GM19372 (cell line): ENCODE measurements at regions not wholly inside any gene's neighbourhood (a gene's known extent, or its start where the extent isn't known, plus 50 kb on each side); places are given as distances from the start of the nearest gene placed in this dataset.

Source experiments
- ATAC-seq: cut with Tn5 transposase; IDR thresholded peaks from one replicate; pipeline ENCODE4 v1.9.1; 2021; ENCODE audit warnings: mild to moderate bottlenecking, low read depth, moderate library complexity; ENCODE audit not compliant: unreplicated experiment

- ATAC-seq, result no peak
These were observed 408.6 kb upstream of the FANCL start for GRCh38 chr2:58649756-58650155.

DNA sequence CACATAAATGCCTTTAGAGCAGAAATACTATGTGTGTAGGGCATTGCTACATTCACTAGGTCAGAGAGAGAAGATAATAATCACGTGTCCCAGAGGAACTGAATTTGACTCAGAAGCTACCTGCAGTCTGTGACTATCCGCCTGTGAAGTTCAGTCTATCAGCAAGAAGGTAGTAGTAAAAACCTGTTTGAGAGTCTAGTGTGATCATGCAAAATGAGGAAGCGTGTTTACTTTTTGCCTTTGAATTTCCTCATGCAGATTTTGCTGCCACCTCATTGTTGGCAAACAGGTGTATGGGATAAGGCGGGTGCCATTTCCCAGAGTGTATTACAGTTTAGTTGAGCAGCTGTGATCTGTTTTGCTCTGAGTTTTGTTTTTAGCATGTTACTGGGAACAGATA lies 403.9 kb upstream of the FANCL start:
- no peak for ATAC-seq

DNA sequence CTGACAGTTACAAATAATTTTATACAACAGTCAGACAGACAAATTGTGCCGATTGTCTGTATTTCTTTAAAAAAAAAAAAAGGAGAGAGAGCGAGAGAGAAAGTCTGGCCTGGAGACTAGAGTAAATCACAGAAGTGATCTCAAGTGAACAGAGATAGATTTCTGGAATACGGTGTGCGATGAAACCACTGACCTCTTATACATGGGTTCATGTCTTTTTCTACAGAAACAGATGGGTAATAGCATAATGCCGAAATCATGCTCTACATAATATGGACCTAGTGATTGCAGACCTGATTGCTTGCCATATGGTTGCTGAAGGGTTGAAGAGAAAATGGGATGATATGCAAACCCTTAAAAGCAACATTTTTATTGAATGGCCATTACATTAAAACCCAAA lies 403.3 kb upstream of the FANCL start:
- no peak for ATAC-seq

- ATAC-seq, result no peak
These were observed 399.9 kb upstream of the FANCL start for GRCh38 chr2:58641001-58641400.

DNA sequence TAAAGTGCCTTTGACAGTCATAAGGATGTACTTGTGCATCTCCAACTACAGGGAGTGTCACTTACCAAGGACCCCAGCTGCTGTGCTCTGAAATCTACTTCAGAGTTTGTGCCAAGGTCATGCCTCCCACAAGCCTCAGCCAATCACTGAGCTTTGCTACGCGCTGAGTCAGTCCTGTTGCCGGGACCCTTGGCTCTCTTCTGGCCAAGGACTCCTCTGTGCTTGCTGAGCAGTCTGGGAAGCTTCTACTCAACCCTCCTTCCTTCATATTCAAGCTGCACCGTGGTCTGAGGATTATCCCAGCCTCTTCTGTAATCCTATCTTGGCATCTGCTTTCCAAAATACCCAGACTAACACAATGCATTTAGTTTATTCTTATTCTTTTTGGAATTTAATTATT lies 398.9 kb upstream of the FANCL start:
- no peak for ATAC-seq

DNA sequence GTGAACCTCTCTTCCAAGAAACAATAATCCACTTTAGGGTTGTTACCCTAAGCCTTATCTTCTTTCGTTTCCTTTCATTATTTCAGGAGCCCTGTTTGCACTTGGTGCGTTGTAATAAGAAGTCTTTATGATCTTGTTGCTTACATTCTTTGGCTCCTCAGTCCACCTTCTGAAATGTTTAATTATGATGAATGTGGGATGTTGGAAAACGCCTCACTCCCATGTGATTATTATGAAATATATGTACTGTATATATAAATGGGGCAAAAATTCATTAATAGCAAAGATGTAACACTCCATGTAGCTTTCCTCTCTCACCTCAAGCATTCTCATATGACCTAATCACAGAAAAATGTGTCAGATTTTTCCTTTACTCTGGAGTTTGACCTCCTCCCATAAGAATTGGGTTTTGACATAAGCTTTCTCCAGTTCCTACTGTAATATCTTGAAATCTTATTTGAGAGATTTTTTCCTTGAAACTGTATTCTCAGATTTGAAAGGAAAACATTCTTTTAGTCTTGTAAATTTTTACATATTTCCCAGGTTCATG lies 397.2 kb upstream of the FANCL start:
- no peak for ATAC-seq

DNA sequence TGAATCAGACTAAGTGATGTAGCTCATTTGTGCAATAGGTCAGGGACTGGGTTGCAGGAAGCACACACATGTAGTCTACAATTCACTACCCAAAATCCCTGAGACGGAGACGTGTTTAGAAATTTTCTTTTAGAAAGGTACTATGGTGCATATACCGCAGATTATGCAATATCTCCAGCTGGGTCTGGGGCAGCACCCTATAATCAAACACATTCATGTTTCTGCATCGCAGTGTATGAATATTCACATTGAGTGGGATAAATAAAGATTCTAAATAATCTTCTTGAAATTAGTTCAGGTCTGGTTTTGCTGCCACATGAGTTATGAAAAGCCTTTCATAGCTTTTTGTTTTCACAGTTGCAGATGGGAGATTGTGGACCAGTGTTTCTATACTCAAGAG lies 395.7 kb upstream of the FANCL start:
- ATAC-seq, result no peak

DNA sequence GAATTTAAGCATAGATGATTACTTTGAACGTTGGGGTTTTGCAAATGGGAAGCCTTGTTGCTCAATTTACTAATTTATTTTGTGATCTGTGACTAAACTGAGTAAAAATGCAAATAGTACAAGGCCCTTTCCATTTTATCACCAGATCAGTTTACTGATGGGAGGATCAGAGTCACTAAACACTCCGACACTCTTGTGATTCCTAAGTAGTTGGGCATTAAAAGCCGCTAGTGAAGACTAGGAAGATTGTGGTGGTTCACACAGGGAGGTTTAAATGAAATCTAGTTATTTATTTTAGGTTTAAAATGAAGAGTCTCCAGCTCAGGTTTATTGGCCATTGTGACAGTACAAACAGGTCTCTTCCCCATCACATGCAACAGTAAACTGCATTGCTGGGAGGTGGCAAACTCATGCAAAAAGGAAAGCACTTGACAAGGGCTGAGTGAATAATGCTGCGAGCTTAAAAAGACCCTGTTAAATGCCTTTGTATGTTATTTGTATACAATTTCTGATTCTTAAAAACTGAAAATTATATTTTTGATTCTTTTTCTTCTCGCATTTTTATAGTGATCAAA lies 394.8 kb upstream of the FANCL start:
- no peak for ATAC-seq

DNA sequence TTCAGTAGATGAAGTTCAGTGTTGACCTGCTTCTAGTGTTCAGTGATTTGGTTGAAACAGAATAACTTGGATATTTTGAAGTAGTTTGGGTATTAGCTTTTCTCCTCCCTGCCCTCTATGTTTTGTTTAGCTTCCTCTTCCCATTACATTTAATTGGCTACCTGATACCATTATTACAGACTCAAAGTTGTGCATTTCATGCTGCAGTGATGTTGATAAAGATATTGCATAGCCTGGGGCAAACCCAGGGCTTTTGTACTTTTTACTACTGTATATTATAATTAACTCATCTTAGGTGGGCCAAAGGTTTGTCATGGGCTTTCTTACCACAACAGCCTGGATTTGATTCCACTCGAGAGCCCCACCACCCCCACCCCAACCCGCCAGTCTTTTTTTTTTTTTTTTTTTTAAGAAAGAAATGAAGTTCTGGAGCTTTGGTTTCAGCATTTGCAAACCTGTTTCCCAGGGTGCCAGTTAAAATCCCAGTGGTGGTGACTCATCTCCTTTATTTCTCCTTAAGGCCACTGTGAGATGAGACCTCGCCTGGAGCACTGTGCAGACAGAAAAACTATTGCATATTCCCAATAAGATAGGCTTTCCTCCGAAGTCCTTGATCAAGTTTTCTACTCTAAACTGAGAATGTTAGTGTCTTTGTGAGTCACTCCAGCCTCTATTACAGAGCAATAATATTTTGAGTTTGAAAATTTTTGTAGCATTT lies 393.7 kb upstream of the FANCL start:
- no peak for ATAC-seq

GRCh38 chr2:58633613-58634365 lies 392.7 kb upstream of the FANCL start:
- ATAC-seq, result no peak

- ATAC-seq, result no peak
These were observed 390.9 kb upstream of the FANCL start for GRCh38 chr2:58631986-58632385.

DNA sequence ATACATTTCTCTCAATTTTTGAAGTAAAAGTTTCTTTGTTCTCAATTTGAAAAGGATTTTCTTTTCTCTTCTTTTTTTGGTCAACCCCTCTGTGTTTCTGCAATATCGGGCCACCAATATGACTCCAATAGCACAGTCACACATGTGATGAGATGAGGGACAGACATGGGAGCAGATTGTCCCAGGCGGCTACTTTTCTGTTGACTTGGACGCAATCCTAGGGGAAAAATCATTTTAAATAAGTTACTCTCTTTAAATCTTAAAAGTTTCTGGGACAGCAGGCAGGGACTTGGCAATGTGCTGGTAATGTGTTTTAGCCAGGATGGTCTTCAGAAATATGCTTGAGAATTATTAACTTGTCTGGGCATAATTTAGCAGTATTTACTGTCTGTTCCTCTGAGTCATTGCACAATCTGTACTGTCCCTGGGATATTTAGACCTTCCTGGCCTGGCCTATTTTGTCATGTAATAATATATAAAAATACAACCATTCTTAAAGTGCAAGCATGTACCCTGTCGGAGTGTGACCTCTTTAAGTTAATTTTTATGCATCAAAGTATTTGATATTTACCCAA lies 388.5 kb upstream of the FANCL start:
- no peak for ATAC-seq

DNA sequence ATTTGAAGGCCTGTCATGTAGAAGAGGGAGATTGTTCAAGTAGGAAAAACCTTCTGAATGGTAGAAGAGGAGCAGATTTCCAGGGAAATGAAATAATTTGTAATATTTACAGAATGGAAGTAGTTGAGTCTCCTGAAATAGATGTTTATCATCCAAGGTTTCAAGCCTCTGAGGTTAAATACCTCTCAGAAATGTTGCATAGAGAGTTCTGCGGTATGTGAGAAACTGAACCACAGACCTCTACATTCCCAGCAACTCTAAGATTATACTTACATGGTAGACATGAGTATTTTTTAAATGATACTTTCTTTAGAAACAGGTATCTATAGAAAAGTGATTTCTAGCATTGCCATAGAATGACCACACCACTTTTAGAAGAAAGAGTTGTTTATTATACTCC lies 379.8 kb upstream of the FANCL start:
- no peak for ATAC-seq

DNA sequence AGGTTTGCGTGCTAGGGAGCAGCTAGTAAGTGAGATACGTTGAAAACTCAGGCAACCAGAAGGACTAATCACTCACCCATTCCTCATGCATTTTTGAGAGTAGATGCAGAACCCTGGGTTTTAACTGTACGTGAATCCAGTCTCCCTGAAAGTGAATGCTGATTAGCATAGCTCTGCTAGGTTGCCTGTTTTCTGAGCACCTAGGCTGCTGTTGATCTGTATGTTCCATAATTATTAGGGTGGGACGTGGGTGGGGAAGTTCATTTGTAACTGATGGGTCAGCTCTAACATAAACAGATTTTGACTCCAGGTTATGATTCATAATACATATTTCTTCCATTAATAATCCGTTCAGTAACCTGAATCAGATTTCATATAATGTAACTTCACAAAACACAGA lies 379.0 kb upstream of the FANCL start:
- ATAC-seq, result no peak

DNA sequence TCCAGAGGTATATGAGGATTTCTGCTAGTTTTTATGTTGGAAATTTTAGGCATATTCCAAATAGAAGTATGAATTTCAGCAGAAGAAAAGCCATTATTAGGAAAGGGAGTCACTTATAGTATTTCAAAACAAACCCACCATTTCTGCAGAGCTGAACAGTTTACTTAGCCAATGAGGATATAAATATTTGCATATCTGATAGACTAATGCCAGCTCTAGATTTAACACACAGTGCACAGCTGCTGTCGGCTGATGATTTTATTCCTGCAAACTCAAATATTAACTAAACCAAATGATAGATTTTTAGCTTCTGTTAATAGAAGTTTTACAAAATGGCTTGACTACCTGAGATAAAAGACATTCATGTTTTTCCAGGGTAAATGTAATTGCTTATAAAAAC lies 375.8 kb upstream of the FANCL start:
- ATAC-seq, result no peak

- no peak for ATAC-seq
These were observed 373.1 kb upstream of the FANCL start for GRCh38 chr2:58614219-58614618.

- ATAC-seq, result no peak
These were observed 371.8 kb upstream of the FANCL start for GRCh38 chr2:58612973-58613372.

GRCh38 chr2:58609326-58609725 lies 368.2 kb upstream of the FANCL start:
- no peak for ATAC-seq

DNA sequence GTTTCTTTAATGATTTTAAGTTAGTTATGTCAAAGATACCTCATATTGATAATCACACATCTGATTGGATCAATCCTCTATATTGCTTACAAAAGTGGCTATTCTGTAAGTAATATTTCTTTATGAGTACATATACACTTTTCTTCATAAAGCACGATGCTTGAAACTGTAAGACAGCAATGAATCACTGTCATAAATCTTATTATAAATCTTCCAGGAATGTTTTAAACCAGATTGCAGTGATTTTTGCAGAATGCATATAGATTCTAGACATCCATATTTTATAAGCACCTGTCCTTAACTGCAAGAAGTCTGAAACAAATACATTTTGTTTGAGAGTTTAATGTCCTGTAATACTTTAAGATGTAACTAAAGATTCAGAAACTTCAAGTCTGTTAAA lies 367.0 kb upstream of the FANCL start:
- no peak for ATAC-seq

- no peak for ATAC-seq
These were observed 366.3 kb upstream of the FANCL start for GRCh38 chr2:58607448-58607847.

DNA sequence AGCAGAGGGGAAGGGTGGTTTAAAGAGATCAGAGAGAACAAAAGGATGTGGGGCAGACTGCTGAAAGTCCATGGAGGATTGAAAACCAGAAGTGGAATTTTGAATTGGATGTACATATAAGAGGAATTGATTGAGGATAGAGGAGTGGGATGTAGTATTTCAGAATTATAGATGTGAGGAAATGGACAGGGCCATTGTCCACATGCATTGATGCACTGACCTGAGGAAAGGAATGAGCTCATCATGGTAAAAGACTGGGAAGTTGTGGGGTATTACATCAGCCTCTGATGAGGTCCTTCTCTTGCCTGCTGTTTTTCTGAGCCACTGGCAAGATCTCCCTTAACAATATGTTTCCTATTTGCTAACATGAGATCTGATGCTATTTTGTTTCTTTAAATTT lies 365.7 kb upstream of the FANCL start:
- ATAC-seq, result no peak
